ENCODE measurements at regions not wholly inside any gene's neighbourhood (a gene's known extent, or its start where the extent isn't known, plus 50 kb on each side); places are given as distances from the start of the nearest gene placed in this dataset.

GRCh38 chr2:107511970-107512789, 314.5 kb upstream of the RGPD4 start:
- Histone ChIP-seq H3K9ac (no peak overlapping the region), H3K27ac (ENCODE audit: low read depth in 2 of 2, low read length in 1 of 2) (no peak overlapping the region), H3K27me3 (ENCODE audit: insufficient read depth) (no peaks in the 10 kb centered on the region), H3K4me3 (ENCODE audit: low read depth in 2 of 2, low read length in 1 of 2) (no peak overlapping the region), H3K4me1 (ENCODE audit: control insufficient read depth in 1 of 2, insufficient read depth in 2 of 2, low read depth in 1 of 2, low read length in 1 of 2) (no peaks in the 10 kb centered on the region), H3K9me3 (no peaks in the 10 kb centered on the region), H2AFZ (ENCODE audit: low read depth) (no peak overlapping the region), H3K4me2 (no peak overlapping the region), H4K20me1 (ENCODE audit: insufficient read depth) (no peaks in the 10 kb centered on the region), H3K79me2 (ENCODE audit: insufficient read depth) (no peaks in the 10 kb centered on the region), H3K36me3 (replicated peaks in 1 of 2; ENCODE audit: control insufficient read depth in 1 of 2, insufficient read depth in 2 of 2, low read length in 1 of 2) (no peaks in the 10 kb centered on the region), H3F3A (replicated peaks; ENCODE audit: insufficient read depth) (no peaks in the 10 kb centered on the region), H3K9me2 (no peaks in the 10 kb centered on the region)
- POLR2A ChIA-PET: no interaction called here
- TF ChIP-seq CTCF (IDR thresholded peaks at IDR 0.05) (no peak), GATA2 (CRISPR knock-in tag; IDR thresholded peaks at IDR 0.05) (no peak), USF2 (IDR thresholded peaks at IDR 0.05; ENCODE audit: borderline replicate concordance, low read depth, low read length) (no peak), RFX5 (IDR thresholded peaks at IDR 0.05; ENCODE audit: low read length) (no peak), POLR2AphosphoS5 (IDR thresholded peaks at IDR 0.05; ENCODE audit: low read depth, low read length) (no peak), NRF1 (IDR thresholded peaks at IDR 0.05; ENCODE audit: low read depth, low read length) (no peak), FOXM1 (IDR thresholded peaks at IDR 0.05; ENCODE audit: low read depth) (no peak), EZH2phosphoT487 (IDR thresholded peaks at IDR 0.05; ENCODE audit: borderline replicate concordance, low read depth) (no peak), RAD21 (IDR thresholded peaks at IDR 0.05; ENCODE audit: low read length) (no peak), MAX (IDR thresholded peaks at IDR 0.05; ENCODE audit: low read depth) (no peak), USF1 (IDR thresholded peaks at IDR 0.05; ENCODE audit: borderline replicate concordance, low read depth) (no peak), PBX3 (IDR thresholded peaks at IDR 0.05) (no peak), REST (IDR thresholded peaks at IDR 0.05; ENCODE audit: low read depth, low read length) (no peak), MEF2A (IDR thresholded peaks at IDR 0.05; ENCODE audit: borderline replicate concordance, low read depth) (no peak), YY1 (IDR thresholded peaks at IDR 0.05; ENCODE audit: low read depth) (no peak), EP300 (IDR thresholded peaks at IDR 0.05; ENCODE audit: borderline replicate concordance in 1 of 2, low read depth in 1 of 2, low read length in 1 of 2) (no peak), FOSL2 (IDR thresholded peaks at IDR 0.05; ENCODE audit: borderline replicate concordance, low read depth) (no peak)
- CTCF ChIA-PET: no interaction called here
- DNase-seq: no peak
- WGBS (ENCODE audit: low lambda C conversion rate): 39% methylated on average over 6 of the region's 6 CpGs

Measured in SK-N-SH (cell line).